DND-41 (cell line): ENCODE measurements at regions not wholly inside any gene's neighbourhood (a gene's known extent, or its start where the extent isn't known, plus 50 kb on each side); places are given as distances from the start of the nearest gene placed in this dataset.
"Not testable (repeated sequence)": the region's sequence is repeated elsewhere in the genome, so short reads cannot be mapped to it uniquely, and the experiment has no call there.

Experiments
- ATAC-seq: fragments of 200-7000 bp; cut with Tn5 transposase; 3 replicates; pipeline ENCODE4 v1.9.1; 2021; ENCODE audit warnings: low read depth; ENCODE audit not compliant: insufficient read depth
- DNase-seq: peaks from one replicate; pipeline ENCODE4 v3.0.0-alpha.2; 2020
- H2AFZ ChIP-seq: 2 replicates; pipeline ENCODE4 v1.6.0; 2012; ENCODE audit warnings: low read depth, low read length
- H3K27ac ChIP-seq: 2 replicates; pipeline ENCODE4 v1.5.1; 2012; ENCODE audit warnings: low read length, inconsistent platforms
- H3K27me3 ChIP-seq: fragments of 200-600 bp; sonication (generic); 2 replicates; pipeline ENCODE4 v1.6.0; 2012; ENCODE audit warnings: low read length, mild to moderate bottlenecking, inconsistent platforms; ENCODE audit not compliant: insufficient read depth, poor library complexity
- H3K36me3 ChIP-seq: 2 replicates; pipeline ENCODE4 v1.5.1; 2012; ENCODE audit warnings: low read length, inconsistent platforms; ENCODE audit not compliant: insufficient read depth
- H3K4me1 ChIP-seq: 2 replicates; pipeline ENCODE4 v1.5.1; 2012; ENCODE audit warnings: mild to moderate bottlenecking, low read length; ENCODE audit not compliant: insufficient read depth
- H3K4me2 ChIP-seq: 2 replicates; pipeline ENCODE4 v1.6.0; 2012; ENCODE audit warnings: mild to moderate bottlenecking, moderate library complexity, low read length, inconsistent platforms; ENCODE audit not compliant: insufficient read depth
- H3K4me3 ChIP-seq, 2 experiments: fragments of 200-600 bp in 1 of 2; shearing (Covaris generic) in 1 of 2; 2 replicates each; pipeline ENCODE4 v1.5.1; 2012 to 2016; ENCODE audit warnings: inconsistent platforms in 2 of 2, low read length in 2 of 2, mild to moderate bottlenecking in 2 of 2, low read depth in 1 of 2, moderate library complexity in 1 of 2
- H3K79me2 ChIP-seq: 2 replicates; pipeline ENCODE4 v1.6.0; 2012; ENCODE audit warnings: low read length, inconsistent platforms; ENCODE audit not compliant: insufficient read depth
- H3K9ac ChIP-seq: 2 replicates; pipeline ENCODE4 v1.6.0; 2012; ENCODE audit warnings: low read depth, mild to moderate bottlenecking, inconsistent platforms, low read length, moderate library complexity
- H3K9me3 ChIP-seq: 2 replicates; pipeline ENCODE4 v1.5.1; 2012; ENCODE audit warnings: low read length, moderate library complexity, mild to moderate bottlenecking, inconsistent platforms; ENCODE audit not compliant: insufficient read depth, severe bottlenecking
- H4K20me1 ChIP-seq: 2 replicates; pipeline ENCODE4 v1.6.0; 2012; ENCODE audit warnings: low read length; ENCODE audit not compliant: insufficient read depth
- EZH2 ChIP-seq: IDR thresholded peaks from 3 replicates; pipeline ENCODE4 v1.6.1; 2012; ENCODE audit warnings: borderline replicate concordance, low read depth, mild to moderate bottlenecking, moderate library complexity, low read length, inconsistent platforms; ENCODE audit not compliant: severe bottlenecking
- TF ChIP-seq, protein P1 (sequence below): IDR thresholded peaks from 2 replicates; pipeline ENCODE4 v1.5.1; 2012; ENCODE audit warnings: borderline replicate concordance, low read length, moderate library complexity, mild to moderate bottlenecking; ENCODE audit not compliant: poor library complexity, severe bottlenecking; ENCODE audit errors: extremely low read depth

DNA sequence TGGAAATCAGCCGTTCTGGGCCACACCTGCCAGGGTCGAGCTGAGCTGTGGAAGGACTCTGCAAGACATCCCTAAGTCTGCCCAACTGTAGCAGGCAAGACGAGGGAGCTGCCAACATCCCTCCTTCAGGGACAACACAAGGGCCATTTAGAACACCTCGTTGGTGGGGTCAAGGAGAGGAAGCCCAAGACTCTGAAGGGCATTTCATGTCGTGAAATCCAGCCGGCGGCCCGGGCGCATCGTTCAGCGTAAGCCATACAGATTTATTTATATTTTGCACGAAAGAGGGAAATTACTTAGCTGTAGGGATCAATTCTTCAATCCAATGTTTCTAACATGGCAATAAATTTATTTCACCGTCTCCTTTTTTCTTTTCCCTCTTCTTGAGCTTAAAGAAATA is 101.7 kb upstream of the ZC3H12A start:
- no peaks in the 10 kb centered on the region for H3K9me3 ChIP-seq
- TF ChIP-seq, protein P1, sequence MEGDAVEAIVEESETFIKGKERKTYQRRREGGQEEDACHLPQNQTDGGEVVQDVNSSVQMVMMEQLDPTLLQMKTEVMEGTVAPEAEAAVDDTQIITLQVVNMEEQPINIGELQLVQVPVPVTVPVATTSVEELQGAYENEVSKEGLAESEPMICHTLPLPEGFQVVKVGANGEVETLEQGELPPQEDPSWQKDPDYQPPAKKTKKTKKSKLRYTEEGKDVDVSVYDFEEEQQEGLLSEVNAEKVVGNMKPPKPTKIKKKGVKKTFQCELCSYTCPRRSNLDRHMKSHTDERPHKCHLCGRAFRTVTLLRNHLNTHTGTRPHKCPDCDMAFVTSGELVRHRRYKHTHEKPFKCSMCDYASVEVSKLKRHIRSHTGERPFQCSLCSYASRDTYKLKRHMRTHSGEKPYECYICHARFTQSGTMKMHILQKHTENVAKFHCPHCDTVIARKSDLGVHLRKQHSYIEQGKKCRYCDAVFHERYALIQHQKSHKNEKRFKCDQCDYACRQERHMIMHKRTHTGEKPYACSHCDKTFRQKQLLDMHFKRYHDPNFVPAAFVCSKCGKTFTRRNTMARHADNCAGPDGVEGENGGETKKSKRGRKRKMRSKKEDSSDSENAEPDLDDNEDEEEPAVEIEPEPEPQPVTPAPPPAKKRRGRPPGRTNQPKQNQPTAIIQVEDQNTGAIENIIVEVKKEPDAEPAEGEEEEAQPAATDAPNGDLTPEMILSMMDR = no peak
- TF ChIP-seq EZH2 = no peak
- no peaks in the 10 kb centered on the region for H3K4me1 ChIP-seq
- no peaks in the 10 kb centered on the region for H3K36me3 ChIP-seq
- no peak overlapping the region for H3K27ac ChIP-seq
- no peaks in the 10 kb centered on the region for H3K79me2 ChIP-seq
- no peak overlapping the region for H2AFZ ChIP-seq
- DNase-seq = no peak
- H4K20me1 ChIP-seq = no peaks in the 10 kb centered on the region
- no peak overlapping the region for H3K9ac ChIP-seq
- no peak overlapping the region for H3K4me2 ChIP-seq
- H3K4me3 ChIP-seq = no peak overlapping the region
- H3K27me3 ChIP-seq = no peaks in the 10 kb centered on the region
- ATAC-seq = no peak

DNA sequence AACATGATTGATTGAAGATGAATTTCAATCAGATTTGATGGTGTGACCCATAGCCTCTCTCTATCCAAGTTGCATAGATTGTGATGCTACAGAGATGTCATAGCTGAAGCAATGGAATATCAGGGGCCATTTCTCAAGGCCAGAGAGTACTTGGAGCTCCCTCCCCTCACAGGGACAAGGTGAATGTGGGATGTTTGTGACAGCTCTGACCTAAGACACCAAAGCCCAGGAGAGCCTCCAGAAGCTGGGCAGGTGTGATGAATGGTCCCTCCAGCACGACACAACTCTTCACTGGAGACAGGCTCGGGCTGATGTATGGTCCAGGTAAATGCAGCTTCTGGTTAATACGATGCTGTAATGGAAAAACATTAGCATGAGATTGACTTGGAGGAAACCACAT is 101.0 kb upstream of the ZC3H12A start:
- Histone ChIP-seq H2AFZ (no peak overlapping the region), H3K4me1 (no peaks in the 10 kb centered on the region), H4K20me1 (no peaks in the 10 kb centered on the region), H3K27me3 (no peaks in the 10 kb centered on the region), H3K79me2 (no peaks in the 10 kb centered on the region), H3K36me3 (no peaks in the 10 kb centered on the region), H3K27ac (no peak overlapping the region), H3K9ac (no peak overlapping the region), H3K4me2 (no peak overlapping the region), H3K4me3 (no peak overlapping the region), H3K9me3 (no peaks in the 10 kb centered on the region)
- TF ChIP-seq, protein P1 = no peak
- TF ChIP-seq EZH2 = no peak
- DNase-seq (no peak), ATAC-seq (no peak)

DNA sequence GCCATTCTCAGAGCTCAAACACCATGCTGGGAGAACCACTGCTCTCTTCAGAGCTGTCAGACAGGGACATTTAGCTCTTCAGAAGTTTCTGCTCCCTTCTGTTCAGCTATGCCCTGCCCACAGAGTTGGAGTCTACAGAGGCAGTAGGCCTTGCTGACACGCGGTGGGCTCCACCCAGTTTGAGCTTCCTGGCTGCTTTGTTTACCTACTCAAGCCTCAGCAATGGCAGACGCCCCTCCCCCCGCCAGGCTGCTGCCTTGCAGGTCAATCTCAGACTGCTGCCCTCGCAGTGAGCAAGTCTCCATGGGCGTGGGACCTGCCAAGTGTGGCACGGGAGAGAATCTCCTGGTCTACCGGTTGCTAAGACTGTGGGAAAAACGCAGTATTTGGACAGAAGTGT is 93.8 kb upstream of the ZC3H12A start:
- not testable (repeated sequence) for DNase-seq, H3K36me3 ChIP-seq, H3K27me3 ChIP-seq, H3K9ac ChIP-seq, H3K4me2 ChIP-seq, H3K4me1 ChIP-seq, H3K9me3 ChIP-seq, H3K79me2 ChIP-seq, ATAC-seq, H3K4me3 ChIP-seq, H2AFZ ChIP-seq, H3K27ac ChIP-seq, H4K20me1 ChIP-seq

DNA sequence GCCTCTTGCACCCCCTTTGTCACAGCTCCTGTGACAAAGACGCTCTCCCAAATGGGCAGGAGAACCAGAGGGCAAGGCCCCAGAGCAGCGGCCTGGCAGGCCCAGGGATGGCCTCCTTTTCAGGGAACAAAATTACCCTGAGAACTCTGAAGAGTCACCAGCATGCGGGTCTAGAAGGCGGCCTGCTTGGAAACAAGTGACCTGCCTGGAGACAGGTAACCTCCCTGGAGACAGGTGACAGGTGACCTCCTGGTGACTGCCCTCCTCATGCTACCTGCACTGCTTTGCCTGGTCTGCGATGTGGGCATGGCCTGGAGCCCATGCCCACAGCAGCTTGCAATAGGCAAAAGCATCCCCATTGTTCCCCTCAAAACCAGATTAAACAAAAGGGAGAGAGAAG is 86.5 kb upstream of the ZC3H12A start:
- Histone ChIP-seq H3K4me3 (no peak overlapping the region), H3K27ac (no peak overlapping the region), H3K9ac (no peak overlapping the region), H3K27me3 (peaks cover 4% of the 10 kb centered on the region), H3K9me3 (no peaks in the 10 kb centered on the region), H3K4me2 (no peak overlapping the region), H2AFZ (no peak overlapping the region), H3K36me3 (no peaks in the 10 kb centered on the region), H3K79me2 (no peaks in the 10 kb centered on the region), H3K4me1 (no peaks in the 10 kb centered on the region), H4K20me1 (peaks cover 3% of the 10 kb centered on the region; the same call in 1 of the 2 replicates)
- DNase-seq = no peak
- TF ChIP-seq, protein P1 = no peak
- TF ChIP-seq EZH2 = no peak
- ATAC-seq = no peak
